ENCODE measurements at regions not wholly inside any gene's neighbourhood (a gene's known extent, or its start where the extent isn't known, plus 50 kb on each side); places are given as distances from the start of the nearest gene placed in this dataset.

GRCh38 chr19:30283556-30283955, 88.6 kb upstream of the ZNF536 start:
- intact Hi-C loops (cut with DNase I; ENCODE audit: low total_unique reads) = no loop called here
- Histone ChIP-seq H3K9me3 (peaks cover 0 to 4% (median 0%) of the 10 kb centered on the region in 8 donors), H3K4me1 (no peaks in the 10 kb centered on the region), H3K36me3 (no peaks in the 10 kb centered on the region), H3K27me3 (replicated peaks in 1 of 7) (peaks cover 0 to 28% (median 0%) of the 10 kb centered on the region in 7 donors), H3K4me3 (no peak overlapping the region), H3K27ac (no peak overlapping the region)
- 60 to 87% (median 78%) methylated on average over 2 of the region's 2 CpGs for WGBS, 5 donors
- TF ChIP-seq CTCF (IDR thresholded peaks at IDR 0.05 in 8 of 11, conservative IDR thresholded peaks at IDR 0.05 in 3 of 11) (no peak), POLR2AphosphoS5 (IDR thresholded peaks at IDR 0.05) (no peak), POLR2A (IDR thresholded peaks at IDR 0.05) (no peak)
- DNase-seq = no peak

DNA sequence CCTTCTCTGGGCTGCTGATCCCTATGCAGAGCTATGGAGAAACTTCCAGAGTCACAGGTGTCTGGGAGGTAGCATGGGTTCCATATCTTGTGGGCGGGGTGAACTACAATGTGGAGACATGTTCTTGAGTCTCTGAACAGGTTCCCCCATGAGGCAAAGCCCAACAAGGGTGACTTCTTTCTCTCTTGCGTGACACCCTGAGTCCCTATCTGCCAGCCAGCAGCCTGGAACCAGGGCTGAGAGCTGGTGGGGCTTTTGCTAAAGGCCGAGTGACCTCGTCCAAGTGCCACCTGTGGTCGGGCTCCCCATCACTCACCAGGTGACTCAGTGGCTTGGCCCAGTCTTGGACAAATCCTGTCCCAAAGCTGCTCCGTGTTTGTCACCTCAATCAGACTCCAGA, 88.0 kb upstream of the ZNF536 start:
- 77 to 87% (median 83%) methylated on average over 4 to 6 of the region's 6 CpGs for WGBS, 5 donors
- TF ChIP-seq POLR2AphosphoS5 (IDR thresholded peaks at IDR 0.05) (no peak), POLR2A (IDR thresholded peaks at IDR 0.05) (no peak), CTCF (IDR thresholded peaks at IDR 0.05 in 8 of 11, conservative IDR thresholded peaks at IDR 0.05 in 3 of 11) (no peak)
- Histone ChIP-seq H3K4me1 (no peaks in the 10 kb centered on the region), H3K27ac (no peak overlapping the region), H3K36me3 (no peaks in the 10 kb centered on the region), H3K9me3 (peaks cover 0 to 4% (median 0%) of the 10 kb centered on the region in 8 donors), H3K27me3 (replicated peaks in 1 of 7) (peaks cover 0 to 28% (median 0%) of the 10 kb centered on the region in 7 donors), H3K4me3 (no peak overlapping the region)
- DNase-seq = no peak
- intact Hi-C loops (cut with DNase I; ENCODE audit: low total_unique reads) = no loop called here

- peaks cover 0 to 21% (median 0%) of the 10 kb centered on the region in 7 donors for H3K27me3 ChIP-seq (replicated peaks in 1 of 7)
- TF ChIP-seq POLR2AphosphoS5 (IDR thresholded peaks at IDR 0.05) (no peak), POLR2A (IDR thresholded peaks at IDR 0.05) (no peak), CTCF (IDR thresholded peaks at IDR 0.05 in 8 of 11, conservative IDR thresholded peaks at IDR 0.05 in 3 of 11) (no peak)
- 61 to 72% (median 65%) methylated on average over 3 of the region's 3 CpGs for WGBS, 5 donors
- intact Hi-C loops (cut with DNase I; ENCODE audit: low total_unique reads) = no loop called here
- no peaks in the 10 kb centered on the region for H3K36me3 ChIP-seq
- no peak overlapping the region for H3K27ac ChIP-seq
- peaks cover 0 to 4% (median 0%) of the 10 kb centered on the region in 8 donors for H3K9me3 ChIP-seq
- no peak overlapping the region for H3K4me3 ChIP-seq
- no peak for DNase-seq
- H3K4me1 ChIP-seq = no peaks in the 10 kb centered on the region
These were observed 87.3 kb upstream of the ZNF536 start for GRCh38 chr19:30284885-30285284.

DNA sequence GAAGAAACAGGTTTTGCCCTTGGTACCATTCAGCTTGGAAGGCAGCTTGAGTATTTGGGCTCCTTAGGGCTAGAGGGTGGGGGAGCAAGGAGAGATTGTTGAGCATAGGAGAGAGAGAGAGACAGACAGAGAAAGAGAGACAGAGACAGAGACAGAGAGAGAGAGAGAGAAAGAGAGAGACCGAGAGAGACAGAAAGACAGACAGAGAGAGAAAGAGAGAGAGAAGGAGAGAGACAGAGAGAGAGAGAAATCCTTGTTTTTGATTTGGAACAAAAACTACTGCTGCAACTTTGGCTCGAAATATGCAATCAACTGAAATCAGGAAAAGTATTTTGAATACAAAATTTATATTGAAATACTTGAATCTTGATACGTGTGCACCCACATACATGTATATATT, 85.8 kb upstream of the ZNF536 start:
- intact Hi-C loops (cut with DNase I; ENCODE audit: low total_unique reads) = no loop called here
- WGBS, 5 donors = 76 to 83% (median 79%) methylated on average over 3 of the region's 3 CpGs
- Histone ChIP-seq H3K36me3 (no peaks in the 10 kb centered on the region), H3K27me3 (replicated peaks in 1 of 7) (peaks cover 0 to 16% (median 0%) of the 10 kb centered on the region in 7 donors), H3K9me3 (peaks cover 0 to 16% (median 0%) of the 10 kb centered on the region in 8 donors), H3K4me1 (no peaks in the 10 kb centered on the region), H3K4me3 (no peak overlapping the region), H3K27ac (no peak overlapping the region)
- no peak for DNase-seq
- TF ChIP-seq CTCF (IDR thresholded peaks at IDR 0.05 in 8 of 11, conservative IDR thresholded peaks at IDR 0.05 in 3 of 11) (no peak), POLR2AphosphoS5 (IDR thresholded peaks at IDR 0.05) (no peak), POLR2A (IDR thresholded peaks at IDR 0.05) (no peak)
